ENCODE measurements at regions not wholly inside any gene's neighbourhood (a gene's known extent, or its start where the extent isn't known, plus 50 kb on each side); places are given as distances from the start of the nearest gene placed in this dataset.

DNA sequence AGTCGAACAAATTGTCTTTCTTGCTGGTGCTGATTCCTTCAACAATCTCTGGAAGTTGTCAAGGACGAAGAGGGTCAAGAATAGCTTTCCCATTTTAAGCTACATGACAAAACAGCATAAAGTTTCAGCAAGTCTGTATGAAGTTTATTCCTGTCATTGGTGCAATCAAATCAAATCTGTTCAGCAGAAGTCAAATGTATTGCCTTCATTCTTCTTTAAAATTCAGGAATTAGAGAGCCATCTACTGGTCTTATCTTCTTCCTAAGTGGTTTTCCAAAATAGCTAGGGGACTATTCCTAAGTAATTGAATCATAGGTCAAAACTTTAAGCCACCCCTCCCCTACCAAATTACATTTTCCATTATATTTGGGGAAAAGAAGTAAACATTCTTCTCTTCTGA lies 990.2 kb downstream of the GALC start:
- Histone ChIP-seq H3K4me1 (no peaks in the 10 kb centered on the region), H3K36me3 (no peaks in the 10 kb centered on the region), H3K9me3 (no peaks in the 10 kb centered on the region), H3K4me3 (no peak overlapping the region), H3K27ac (no peak overlapping the region), H3K27me3 (no peaks in the 10 kb centered on the region)
- no peak for DNase-seq (ENCODE audit: low spot score in 2 of 2)
- 38 to 70% methylated on average over 2 of the region's 2 CpGs for WGBS, 2 donors
- TF ChIP-seq EP300 (IDR thresholded peaks at IDR 0.05) = no peak
- TF ChIP-seq POLR2A (IDR thresholded peaks at IDR 0.05) = no peak
- TF ChIP-seq, protein P1, sequence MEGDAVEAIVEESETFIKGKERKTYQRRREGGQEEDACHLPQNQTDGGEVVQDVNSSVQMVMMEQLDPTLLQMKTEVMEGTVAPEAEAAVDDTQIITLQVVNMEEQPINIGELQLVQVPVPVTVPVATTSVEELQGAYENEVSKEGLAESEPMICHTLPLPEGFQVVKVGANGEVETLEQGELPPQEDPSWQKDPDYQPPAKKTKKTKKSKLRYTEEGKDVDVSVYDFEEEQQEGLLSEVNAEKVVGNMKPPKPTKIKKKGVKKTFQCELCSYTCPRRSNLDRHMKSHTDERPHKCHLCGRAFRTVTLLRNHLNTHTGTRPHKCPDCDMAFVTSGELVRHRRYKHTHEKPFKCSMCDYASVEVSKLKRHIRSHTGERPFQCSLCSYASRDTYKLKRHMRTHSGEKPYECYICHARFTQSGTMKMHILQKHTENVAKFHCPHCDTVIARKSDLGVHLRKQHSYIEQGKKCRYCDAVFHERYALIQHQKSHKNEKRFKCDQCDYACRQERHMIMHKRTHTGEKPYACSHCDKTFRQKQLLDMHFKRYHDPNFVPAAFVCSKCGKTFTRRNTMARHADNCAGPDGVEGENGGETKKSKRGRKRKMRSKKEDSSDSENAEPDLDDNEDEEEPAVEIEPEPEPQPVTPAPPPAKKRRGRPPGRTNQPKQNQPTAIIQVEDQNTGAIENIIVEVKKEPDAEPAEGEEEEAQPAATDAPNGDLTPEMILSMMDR (IDR thresholded peaks at IDR 0.05) = no peak

DNA sequence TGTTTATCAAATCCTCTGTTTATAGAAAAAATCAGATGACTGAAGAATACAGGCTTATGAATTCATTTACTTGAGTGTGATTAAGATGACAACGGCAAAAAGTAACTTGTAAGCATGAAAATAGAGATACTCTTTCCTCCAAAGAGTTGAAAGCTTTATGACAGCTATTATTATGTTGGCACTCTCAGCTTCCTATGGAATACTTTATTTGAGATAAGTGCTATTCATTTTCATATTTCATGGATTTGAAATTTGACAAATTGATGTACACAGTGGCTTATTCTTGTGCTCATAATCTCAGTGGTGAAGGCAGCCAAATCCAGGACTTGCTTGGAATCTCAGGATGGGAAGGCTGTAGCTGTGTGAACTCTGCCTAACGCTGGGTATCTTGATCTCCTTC lies 991.6 kb downstream of the GALC start:
- Histone ChIP-seq H3K27ac (no peak overlapping the region), H3K4me3 (no peak overlapping the region), H3K4me1 (no peaks in the 10 kb centered on the region), H3K27me3 (no peaks in the 10 kb centered on the region), H3K9me3 (no peaks in the 10 kb centered on the region), H3K36me3 (no peaks in the 10 kb centered on the region)
- no peak for DNase-seq (ENCODE audit: low spot score in 2 of 2)
- TF ChIP-seq POLR2A (IDR thresholded peaks at IDR 0.05) (no peak), EP300 (IDR thresholded peaks at IDR 0.05) (no peak)
- TF ChIP-seq, protein P1 (IDR thresholded peaks at IDR 0.05) = no peak
- WGBS, 2 donors = 78 to 88% methylated on average over 2 of the region's 2 CpGs

DNA sequence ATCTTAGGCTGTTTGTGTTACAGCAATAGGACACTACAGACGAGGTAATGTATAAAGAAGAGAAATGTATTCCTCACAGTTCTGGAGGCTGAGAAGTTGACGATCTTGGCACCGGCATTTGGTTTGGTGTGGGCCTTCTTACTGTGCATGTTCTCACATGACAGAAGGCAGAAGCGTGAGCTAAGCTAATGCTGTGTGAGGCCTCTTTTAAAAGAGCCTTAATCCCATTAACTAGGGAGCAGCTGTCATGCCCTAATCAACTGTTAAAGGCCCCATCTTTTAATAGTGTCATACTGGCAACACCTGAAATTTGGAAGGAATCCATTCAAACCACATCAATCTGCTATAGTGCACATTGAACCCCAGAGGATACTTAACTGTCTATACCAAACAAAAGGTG lies 992.9 kb downstream of the GALC start:
- Histone ChIP-seq H3K27ac (no peak overlapping the region), H3K4me1 (no peaks in the 10 kb centered on the region), H3K9me3 (no peaks in the 10 kb centered on the region), H3K4me3 (no peak overlapping the region), H3K36me3 (no peaks in the 10 kb centered on the region), H3K27me3 (no peaks in the 10 kb centered on the region)
- DNase-seq (ENCODE audit: low spot score in 2 of 2) = no peak
- TF ChIP-seq POLR2A (IDR thresholded peaks at IDR 0.05) = no peak
- TF ChIP-seq EP300 (IDR thresholded peaks at IDR 0.05) = no peak
- TF ChIP-seq, protein P1 (IDR thresholded peaks at IDR 0.05) = no peak
- WGBS, 2 donors = 92 to 95% methylated on average over 4 of the region's 4 CpGs

- H3K36me3 ChIP-seq = no peaks in the 10 kb centered on the region
- H3K27ac ChIP-seq = no peak overlapping the region
- H3K4me1 ChIP-seq = no peaks in the 10 kb centered on the region
- no peaks in the 10 kb centered on the region for H3K27me3 ChIP-seq
- TF ChIP-seq EP300 (IDR thresholded peaks at IDR 0.05) = no peak
- TF ChIP-seq POLR2A (IDR thresholded peaks at IDR 0.05) = no peak
- TF ChIP-seq, protein P1 (IDR thresholded peaks at IDR 0.05) = no peak
- no peaks in the 10 kb centered on the region for H3K9me3 ChIP-seq
- DNase-seq (ENCODE audit: low spot score in 2 of 2) = no peak
- 87% methylated on average over 3 of the region's 3 CpGs for WGBS, 2 donors
- H3K4me3 ChIP-seq = no peak overlapping the region
These were observed 993.9 kb downstream of the GALC start for GRCh38 chr14:86999036-86999435.

- H3K9me3 ChIP-seq = peaks cover 0 to 2% (median 0%) of the 10 kb centered on the region in 4 donors
- no peak overlapping the region for H3K27ac ChIP-seq
- no peaks in the 10 kb centered on the region for H3K27me3 ChIP-seq
- no peak for DNase-seq (ENCODE audit: low spot score in 2 of 2)
- H3K36me3 ChIP-seq = no peaks in the 10 kb centered on the region
- no peaks in the 10 kb centered on the region for H3K4me1 ChIP-seq
- H3K4me3 ChIP-seq = no peak overlapping the region
- TF ChIP-seq, protein P1 (IDR thresholded peaks at IDR 0.05) = no peak
- TF ChIP-seq EP300 (IDR thresholded peaks at IDR 0.05) (no peak), POLR2A (IDR thresholded peaks at IDR 0.05) (no peak)
- WGBS, 2 donors = 46 to 55% methylated on average over 2 of the region's 2 CpGs
These were observed 995.7 kb downstream of the GALC start for GRCh38 chr14:86997271-86997670.
